ENCODE measurements at regions not wholly inside any gene's neighbourhood (a gene's known extent, or its start where the extent isn't known, plus 50 kb on each side); places are given as distances from the start of the nearest gene placed in this dataset.

- no peaks in the 10 kb centered on the region for H3K27me3 Mint-ChIP-seq (ENCODE audit: low read depth)
- CTCF ChIA-PET = no interaction called here
- ATAC-seq = no peak
- POLR2A ChIA-PET = no interaction called here
- no peak overlapping the region for H3K4me3 Mint-ChIP-seq
- H3K27ac Mint-ChIP-seq = no peak overlapping the region
- DNase-seq (ENCODE audit: low spot score) = no peak
- TF ChIP-seq CTCF (IDR thresholded peaks at IDR 0.05) = no peak
- no peak for TF ChIP-seq ZNF121 (CRISPR knock-in tag; IDR thresholded peaks at IDR 0.05)
- H3K36me3 Mint-ChIP-seq = peaks cover 21% of the 10 kb centered on the region
- H3K9me3 Mint-ChIP-seq = peaks cover 51% of the 10 kb centered on the region
- peaks cover 20% of the 10 kb centered on the region for H3K4me1 Mint-ChIP-seq
Measured at GRCh38 chr16:76681296-76681695, 404.1 kb downstream of the CNTNAP4 start.

- Mint-ChIP-seq H3K9me3 (peaks cover 49% of the 10 kb centered on the region), H3K27me3 (ENCODE audit: low read depth) (no peaks in the 10 kb centered on the region), H3K27ac (no peak overlapping the region), H3K36me3 (peaks cover 17% of the 10 kb centered on the region), H3K4me3 (no peak overlapping the region), H3K4me1 (peaks cover 15% of the 10 kb centered on the region)
- ChIA-PET POLR2A (no interaction called here), CTCF (interaction anchor here (0.5 to 1.0 kb wide), 2 partner anchors 468 to 489 kb away, joined by 3 to 4 read pairs; no protein-coding TSS in a partner anchor)
- ATAC-seq = peak; percentile 82
- no peak for DNase-seq (ENCODE audit: low spot score)
- TF ChIP-seq CREM (CRISPR knock-in tag; IDR thresholded peaks at IDR 0.05) (no peak), ZBTB43 (CRISPR knock-in tag; IDR thresholded peaks at IDR 0.05) (no peak), ZNF532 (CRISPR knock-in tag; IDR thresholded peaks at IDR 0.05; ENCODE audit: borderline replicate concordance) (no peak), HMGXB4 (CRISPR knock-in tag; IDR thresholded peaks at IDR 0.05) (no peak), ZNF425 (CRISPR knock-in tag; conservative IDR thresholded peaks at IDR 0.05) (no peak), NFE2L1 (CRISPR knock-in tag; IDR thresholded peaks at IDR 0.05) (no peak), NFYB (CRISPR knock-in tag; conservative IDR thresholded peaks at IDR 0.05; ENCODE audit: low read depth) (no peak), NR2C2 (CRISPR knock-in tag; IDR thresholded peaks at IDR 0.05) (no peak), FOXP4 (CRISPR knock-in tag; IDR thresholded peaks at IDR 0.05) (no peak), FOXP1 (CRISPR knock-in tag; IDR thresholded peaks at IDR 0.05; ENCODE audit: borderline replicate concordance) (no peak), ZNF317 (CRISPR knock-in tag; IDR thresholded peaks at IDR 0.05; ENCODE audit: borderline replicate concordance, low read depth) (no peak), PRRX2 (CRISPR knock-in tag; IDR thresholded peaks at IDR 0.05) (no peak), MAX (CRISPR knock-in tag; IDR thresholded peaks at IDR 0.05) (no peak)
Measured at GRCh38 chr16:76683051-76683450, 405.9 kb downstream of the CNTNAP4 start.

Data from WTC11 (cell line).